NCI-H82 treated with DMSO at 0.1 percent for 48 hours (cell line): ENCODE measurements at regions not wholly inside any gene's neighbourhood (a gene's known extent, or its start where the extent isn't known, plus 50 kb on each side); places are given as distances from the start of the nearest gene placed in this dataset.
"Not testable (repeated sequence)": the region's sequence is repeated elsewhere in the genome, so short reads cannot be mapped to it uniquely, and the experiment has no call there.

Source experiments
- DNase-seq: peaks from one replicate; lab custom pipeline; 2025; ENCODE audit not compliant: unreplicated experiment; lab: John Stamatoyannopoulos, UW

DNA sequence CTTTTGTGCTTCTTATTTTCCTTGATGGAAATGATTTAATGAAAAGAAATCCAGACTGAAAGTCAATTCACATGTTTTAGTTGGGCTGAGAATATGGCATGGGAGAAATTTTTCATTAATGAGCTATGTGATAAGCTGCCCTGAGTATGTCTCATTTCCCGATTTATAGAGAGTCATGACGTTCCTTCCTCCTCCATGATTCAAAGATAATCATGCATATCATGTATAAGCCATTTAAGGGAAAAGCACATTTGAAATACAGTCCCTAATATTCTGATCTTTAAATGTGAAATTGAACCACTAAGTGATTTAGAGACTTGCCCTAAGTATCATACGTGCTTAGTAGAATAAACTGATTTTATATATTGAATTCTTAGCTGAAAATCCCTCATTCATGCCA is 840.9 kb downstream of the PCDH17 start:
- no peak for DNase-seq

DNA sequence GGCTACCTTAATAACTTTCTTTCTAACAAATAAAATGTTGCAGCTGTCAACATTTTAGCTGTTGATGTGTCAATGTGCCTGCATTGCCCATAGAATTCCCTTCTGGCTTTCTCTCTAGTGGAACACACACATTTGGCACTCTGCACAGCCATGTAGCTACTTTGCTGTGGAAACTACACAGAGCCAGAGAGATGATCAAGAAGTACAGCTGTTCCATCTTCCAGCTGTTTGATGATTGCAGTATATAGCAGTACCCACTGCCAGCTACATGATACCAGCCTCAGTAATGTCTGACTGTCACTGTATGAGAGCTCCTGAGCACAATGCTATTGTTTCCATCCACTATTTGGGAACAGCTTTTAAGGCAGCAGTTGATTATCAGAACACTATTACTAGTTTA is 843.0 kb downstream of the PCDH17 start:
- no peak for DNase-seq

DNA sequence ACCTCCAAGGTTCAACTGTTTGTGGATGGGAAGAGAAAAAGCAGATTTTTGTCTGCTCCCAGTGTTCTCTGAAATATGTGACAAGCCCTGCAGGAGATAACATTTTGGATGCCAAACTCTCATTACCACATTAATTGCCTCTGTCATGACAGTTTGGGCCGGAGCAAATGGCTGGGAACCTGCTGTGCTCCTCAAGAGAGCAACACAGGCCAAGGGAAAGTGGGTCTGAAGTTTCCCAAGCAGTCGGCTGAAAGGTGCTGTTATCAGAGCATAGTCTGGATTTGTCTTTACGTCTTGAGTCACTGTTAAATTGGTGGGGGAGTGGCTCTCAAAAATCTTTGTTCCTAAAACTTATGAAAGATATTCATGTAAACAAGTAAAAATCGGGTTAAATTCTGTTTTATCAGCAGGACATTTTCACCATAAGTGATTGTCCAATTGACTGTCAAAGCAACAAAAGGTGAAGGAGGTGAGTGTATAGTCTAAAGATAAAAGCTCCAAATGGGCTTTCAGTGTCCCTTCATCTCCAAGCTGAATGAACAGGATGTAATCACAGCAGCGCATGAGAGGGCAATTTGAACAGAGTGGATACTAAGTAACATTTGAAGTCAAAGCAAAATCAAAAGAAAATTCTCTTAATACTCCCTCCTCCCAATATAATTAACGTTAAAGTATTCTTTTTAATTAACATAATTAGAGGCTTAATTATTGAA is 844.8 kb downstream of the PCDH17 start:
- DNase-seq = no peak

- no peak for DNase-seq
Measured at GRCh38 chr13:58478858-58479257, 847.3 kb downstream of the PCDH17 start.

GRCh38 chr13:58480061-58480460 is 848.5 kb downstream of the PCDH17 start:
- DNase-seq = no peak

DNA sequence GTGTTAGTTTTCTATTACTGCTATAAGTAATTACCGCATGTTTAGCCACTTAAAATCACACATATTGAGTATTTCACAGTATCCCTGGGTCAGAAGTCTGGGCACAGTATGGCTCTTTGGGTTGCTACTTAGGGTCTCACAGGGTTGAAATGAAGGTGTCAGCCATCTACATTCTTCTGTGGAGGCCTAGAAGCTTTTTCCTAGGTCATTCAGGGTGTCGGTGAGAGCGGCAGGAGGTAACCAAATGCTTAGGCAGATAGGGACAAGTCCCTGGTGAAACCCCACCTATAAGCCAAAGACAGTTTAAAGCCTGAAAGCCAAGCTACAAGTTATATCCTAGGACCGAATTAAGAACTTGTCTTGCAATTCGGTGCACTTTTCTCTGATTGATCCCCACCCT is 856.7 kb downstream of the PCDH17 start:
- DNase-seq = no peak

GRCh38 chr13:58495668-58496067 is 864.1 kb downstream of the PCDH17 start:
- DNase-seq = no peak

DNA sequence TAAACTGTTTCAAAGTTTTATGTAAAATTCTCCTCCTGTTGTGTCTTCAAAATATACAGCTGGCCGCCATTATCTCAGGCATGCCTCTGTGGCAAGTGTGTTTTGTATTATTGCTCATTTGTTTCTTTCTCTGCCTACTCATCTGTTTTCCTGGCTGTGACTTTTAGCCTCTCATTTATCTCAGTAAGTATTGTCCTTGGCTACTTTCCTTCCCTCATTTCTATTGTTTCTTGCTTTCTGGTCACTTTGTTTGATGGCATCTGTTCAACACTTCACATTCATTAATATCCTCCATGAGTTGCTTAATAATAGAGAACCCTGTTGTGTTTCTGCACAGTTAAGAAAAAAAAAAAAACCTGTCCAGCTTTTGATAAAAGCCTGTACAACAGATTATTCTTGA is 869.4 kb downstream of the PCDH17 start:
- DNase-seq = no peak

GRCh38 chr13:58504202-58504700 is 872.7 kb downstream of the PCDH17 start:
- DNase-seq = not testable (repeated sequence)

DNA sequence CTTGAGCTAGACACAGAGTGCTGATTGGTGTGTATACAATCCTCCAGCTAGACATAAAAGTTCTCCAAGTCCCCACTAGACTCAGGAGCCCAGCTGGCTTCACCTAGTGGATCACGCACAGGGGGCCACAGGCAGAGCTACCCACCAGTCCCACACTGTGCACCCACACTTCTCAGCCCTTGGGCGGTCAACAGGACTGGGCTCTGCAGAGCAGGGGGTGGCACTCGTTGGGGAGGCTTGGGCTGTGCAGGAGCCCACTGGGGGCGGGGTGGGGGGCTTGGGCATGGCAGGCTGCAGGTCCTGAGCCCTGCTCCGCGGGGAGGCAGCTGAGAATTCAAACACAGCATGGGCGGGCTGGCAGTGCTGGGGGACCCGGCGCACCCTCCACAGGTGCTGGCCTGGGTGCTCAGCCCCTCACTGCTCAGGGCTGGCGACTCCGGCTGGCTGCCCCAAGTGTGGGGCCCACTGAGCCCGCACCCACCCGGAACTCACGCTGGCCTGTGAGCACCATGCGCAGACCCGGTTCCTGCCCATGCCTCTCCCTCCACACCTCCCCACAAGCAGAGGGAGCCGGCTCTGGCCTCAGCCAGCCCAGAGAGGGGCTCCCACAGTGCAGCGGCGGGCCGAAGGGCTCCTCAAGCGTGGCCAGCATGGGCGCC is 873.8 kb downstream of the PCDH17 start:
- DNase-seq = not testable (repeated sequence)

DNA sequence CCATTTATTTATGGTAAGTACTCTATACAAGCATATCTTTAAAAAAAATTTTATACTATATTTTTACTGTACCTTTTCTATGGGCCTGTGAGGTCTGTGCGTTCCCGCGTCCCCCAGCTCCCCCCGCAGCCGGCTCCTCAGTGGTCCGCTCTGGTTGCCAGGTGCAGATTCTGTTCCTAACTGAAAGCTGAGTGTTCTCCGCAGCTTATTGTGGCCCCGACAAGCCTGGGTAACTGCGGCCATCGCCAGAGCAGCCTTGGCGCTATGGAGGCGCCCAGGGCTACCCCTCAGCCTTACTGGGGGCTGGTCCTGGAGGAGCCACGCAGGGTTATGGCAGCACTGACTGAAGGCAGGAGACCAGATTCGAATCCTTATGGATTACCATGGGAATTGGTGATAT is 896.8 kb downstream of the PCDH17 start:
- no peak for DNase-seq

DNA sequence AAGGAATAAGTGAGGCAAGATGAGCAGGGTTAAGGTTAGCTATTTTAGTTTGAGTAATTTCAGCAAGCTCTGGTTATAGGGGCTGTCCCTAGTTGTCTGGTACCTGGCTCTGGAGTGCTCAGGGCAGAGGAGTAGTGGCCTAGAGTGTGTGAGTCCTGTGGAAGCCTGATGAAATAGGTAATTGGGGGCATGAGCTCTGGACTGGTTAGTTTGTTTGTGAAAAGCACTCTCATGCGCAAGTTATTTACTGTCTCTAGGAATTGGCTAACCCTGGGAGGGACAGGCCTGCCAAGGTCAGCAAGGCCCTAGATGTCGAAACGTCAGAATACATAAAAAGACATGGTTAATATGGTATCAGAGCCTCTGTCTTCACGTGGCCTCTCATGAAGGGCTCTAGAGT is 900.1 kb downstream of the PCDH17 start:
- DNase-seq = no peak

DNA sequence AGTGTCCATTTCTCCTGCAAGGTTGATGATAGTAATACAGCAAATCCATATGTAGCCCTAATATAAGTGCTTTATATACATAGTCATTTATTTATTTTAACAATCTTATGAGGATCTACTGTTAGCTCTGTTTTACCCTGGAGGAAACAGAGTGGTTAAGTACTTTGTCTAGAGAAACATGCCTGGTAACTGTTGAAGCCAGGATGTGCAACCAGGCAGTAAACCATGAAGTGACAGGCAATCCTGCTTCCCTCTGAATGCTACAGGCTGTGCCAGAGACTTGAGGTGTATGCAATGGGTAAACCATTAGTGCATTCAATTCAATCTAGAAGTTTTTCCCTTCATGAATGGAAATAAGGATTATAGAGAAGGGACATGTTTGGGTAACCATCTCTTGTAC is 911.0 kb downstream of the PCDH17 start:
- DNase-seq = no peak

DNA sequence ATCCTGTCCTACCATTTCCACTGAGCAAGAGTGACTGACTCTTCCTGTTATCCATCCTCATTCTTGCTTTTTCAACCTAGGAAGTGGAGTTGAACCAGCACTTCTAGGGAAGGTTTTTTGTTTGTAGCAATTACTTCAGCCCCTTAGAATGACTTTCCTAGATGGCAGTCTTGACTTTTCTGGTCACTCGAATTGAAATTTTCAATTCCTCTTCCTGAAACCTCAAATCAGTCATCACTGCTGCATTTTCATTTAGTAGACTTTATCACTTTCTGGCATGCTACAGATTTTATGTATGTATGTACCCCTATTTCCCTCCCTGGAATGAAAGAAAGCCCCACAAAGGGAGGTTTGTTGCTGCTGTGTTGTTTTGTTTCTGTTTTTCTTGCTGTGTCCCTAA is 915.9 kb downstream of the PCDH17 start:
- no peak for DNase-seq

GRCh38 chr13:58566176-58566575 is 934.6 kb downstream of the PCDH17 start:
- no peak for DNase-seq

- no peak for DNase-seq
Measured at GRCh38 chr13:58573743-58574142, 942.2 kb downstream of the PCDH17 start.

- no peak for DNase-seq
Measured at GRCh38 chr13:58574791-58575190, 943.2 kb downstream of the PCDH17 start.

- DNase-seq = no peak
Measured at GRCh38 chr13:58579468-58579867, 947.9 kb downstream of the PCDH17 start.

GRCh38 chr13:58583966-58584365 is 952.4 kb downstream of the PCDH17 start:
- no peak for DNase-seq

DNA sequence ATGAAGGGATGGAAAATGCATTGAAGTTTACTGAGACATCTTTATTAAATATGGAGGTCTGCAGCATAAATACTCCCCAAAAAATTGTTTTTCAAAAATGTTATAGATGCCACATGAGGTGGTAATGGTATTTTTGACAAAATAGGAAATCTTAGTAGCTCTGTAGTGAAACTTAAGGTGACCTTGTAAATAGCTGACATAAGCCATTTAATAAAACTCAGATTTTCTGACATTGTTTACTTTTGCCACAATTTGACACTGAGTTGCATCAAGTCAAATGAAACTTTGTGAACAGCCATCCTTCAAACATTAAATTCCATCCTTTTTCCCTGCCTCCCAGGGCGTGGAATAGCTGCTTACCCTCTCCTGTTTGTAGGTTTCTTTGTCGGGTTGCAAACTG is 953.1 kb downstream of the PCDH17 start:
- no peak for DNase-seq

DNA sequence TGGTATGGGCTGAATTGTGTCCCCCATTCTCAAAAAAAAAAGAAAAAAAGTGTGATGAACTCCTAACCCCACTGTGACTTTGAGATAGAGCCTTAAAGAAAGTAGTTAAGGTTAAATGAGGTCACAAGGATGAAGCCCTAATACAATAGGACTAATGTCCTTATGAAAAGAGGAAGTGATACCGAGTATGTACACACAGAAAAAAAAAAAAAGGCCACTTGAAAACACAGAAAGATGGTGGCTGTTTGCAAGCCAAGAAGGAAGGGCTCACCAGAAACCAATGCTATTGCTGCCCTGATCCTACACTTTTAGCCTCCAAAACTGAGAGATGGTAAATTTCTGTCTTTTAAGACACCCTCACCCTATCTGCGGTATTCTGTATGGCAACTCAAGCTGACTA is 955.6 kb downstream of the PCDH17 start:
- DNase-seq = no peak

- no peak for DNase-seq
Measured at GRCh38 chr13:58592052-58592451, 960.5 kb downstream of the PCDH17 start.

DNA sequence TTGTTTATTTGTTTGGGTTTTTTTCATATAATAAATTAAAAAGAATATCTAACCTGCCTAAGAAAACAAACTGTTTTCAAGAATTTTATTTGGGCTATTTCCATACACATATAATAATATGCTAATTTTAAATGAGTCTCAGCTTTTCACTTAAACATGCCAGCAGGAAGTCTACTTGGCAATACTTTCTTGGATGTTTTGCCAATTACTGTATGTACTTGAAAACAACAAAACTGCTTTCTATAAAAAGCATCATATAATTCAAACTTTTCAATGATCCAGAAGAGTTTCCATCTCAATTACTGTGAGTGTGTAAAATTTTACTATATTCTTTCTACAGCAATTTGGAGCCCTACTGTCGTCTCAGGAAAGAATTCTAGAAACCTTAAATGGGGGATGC is 961.2 kb downstream of the PCDH17 start:
- no peak for DNase-seq
